Neural crest cell (in vitro differentiated cells): ENCODE measurements at regions not wholly inside any gene's neighbourhood (a gene's known extent, or its start where the extent isn't known, plus 50 kb on each side); places are given as distances from the start of the nearest gene placed in this dataset.

Source experiments
- DNase-seq: peaks from one replicate; pipeline ENCODE4 v3.0.0; 2021; ENCODE audit warnings: low read depth, mixed read lengths, low spot score
- H3K27ac Mint-ChIP-seq: one replicate; pipeline ENCODE4 v1.8.0; 2021; ENCODE audit warnings: mild to moderate bottlenecking, mixed read lengths; ENCODE audit not compliant: unreplicated experiment
- H3K27me3 Mint-ChIP-seq: 2 replicates; pipeline ENCODE4 v1.8.0; 2021; ENCODE audit warnings: low read depth, mild to moderate bottlenecking, mixed read lengths
- H3K36me3 Mint-ChIP-seq: 2 replicates; pipeline ENCODE4 v1.8.0; 2021; ENCODE audit warnings: low read depth, mild to moderate bottlenecking, mixed read lengths
- H3K4me1 Mint-ChIP-seq: 2 replicates; pipeline ENCODE4 v1.8.0; 2021; ENCODE audit warnings: mixed read lengths
- H3K4me3 Mint-ChIP-seq: one replicate; pipeline ENCODE4 v1.8.0; 2021; ENCODE audit warnings: mild to moderate bottlenecking, mixed read lengths
- H3K9me3 Mint-ChIP-seq: 2 replicates; pipeline ENCODE4 v1.8.0; 2021; ENCODE audit warnings: mixed read lengths
- CTCF ChIP-seq: fragments of 200-600 bp; sonication (generic); conservative IDR thresholded peaks from 2 replicates; pipeline ENCODE4 v1.5.0; 2021; ENCODE audit warnings: antibody characterized with exemption, mild to moderate bottlenecking

DNA sequence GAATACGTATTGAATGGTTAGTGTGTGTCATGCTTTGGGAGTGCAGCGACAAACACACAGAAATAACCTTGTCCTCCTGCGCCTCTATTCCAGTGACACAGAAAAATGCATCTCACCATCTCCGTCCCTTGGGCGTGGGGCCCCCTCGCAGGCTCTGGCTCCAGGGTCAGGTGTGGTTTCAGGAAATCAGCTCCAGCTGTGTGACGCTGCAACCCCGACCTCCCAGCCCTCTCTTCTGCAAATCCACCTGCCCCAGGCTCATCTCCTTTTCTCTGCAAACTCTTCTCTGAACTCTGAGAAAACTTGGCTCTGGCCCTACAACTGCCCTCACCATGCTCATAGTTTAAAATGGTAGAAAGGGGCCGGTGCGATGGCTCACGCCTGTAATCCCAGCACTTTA lies 51.3 kb upstream of the ZNF536 start:
- no peak for TF ChIP-seq CTCF
- Mint-ChIP-seq H3K4me1 (no peaks in the 10 kb centered on the region), H3K27ac (no peak overlapping the region), H3K9me3 (peaks cover 4% of the 10 kb centered on the region), H3K27me3 (no peaks in the 10 kb centered on the region), H3K4me3 (no peak overlapping the region), H3K36me3 (peaks cover 5% of the 10 kb centered on the region)
- no peak for DNase-seq
